OCI-LY1 (cell line): ENCODE measurements at regions not wholly inside any gene's neighbourhood (a gene's known extent, or its start where the extent isn't known, plus 50 kb on each side); places are given as distances from the start of the nearest gene placed in this dataset.

Experiments
- H2AFZ ChIP-seq: fragments of 200-600 bp; sonication (generic), shearing (Covaris generic); 2 replicates; pipeline ENCODE4 v1.6.0; 2014; ENCODE audit warnings: antibody characterized with exemption, mild to moderate bottlenecking, low read length
- H3F3A ChIP-seq: fragments of 200-600 bp; sonication (generic), shearing (Covaris generic); 2 replicates; pipeline ENCODE4 v1.6.0; 2014; ENCODE audit warnings: mild to moderate bottlenecking, antibody characterized with exemption, low read length, moderate library complexity; ENCODE audit not compliant: insufficient read depth
- H3K27ac ChIP-seq: fragments of 200-600 bp; sonication (generic); 2 replicates; pipeline ENCODE4 v1.5.1; 2014; ENCODE audit warnings: low read length, mixed run types, mild to moderate bottlenecking, low read depth; ENCODE audit not compliant: poor library complexity, severe bottlenecking
- H3K27me3 ChIP-seq: fragments of 200-600 bp; sonication (generic); 2 replicates; pipeline ENCODE4 v1.6.0; 2014; ENCODE audit warnings: antibody characterized with exemption, mild to moderate bottlenecking, low read length, moderate library complexity; ENCODE audit not compliant: insufficient read depth
- H3K36me3 ChIP-seq: fragments of 200-600 bp; sonication (generic); 2 replicates; pipeline ENCODE4 v1.6.1; 2014; ENCODE audit warnings: mild to moderate bottlenecking, antibody characterized with exemption, low read length, moderate library complexity, mixed read lengths; ENCODE audit not compliant: insufficient read depth
- H3K4me1 ChIP-seq: fragments of 200-600 bp; sonication (generic); 2 replicates; pipeline ENCODE4 v1.5.1; 2014; ENCODE audit warnings: mild to moderate bottlenecking, low read length, moderate library complexity; ENCODE audit not compliant: insufficient read depth, severe bottlenecking
- H3K4me2 ChIP-seq: fragments of 200-600 bp; sonication (generic), shearing (Covaris generic); 2 replicates; pipeline ENCODE4 v1.6.1; 2014; ENCODE audit warnings: low read length
- H3K4me3 ChIP-seq: fragments of 200-600 bp; sonication (generic); 2 replicates; pipeline ENCODE4 v1.5.1; 2014; ENCODE audit warnings: low read length, low read depth, mild to moderate bottlenecking, mixed read lengths; ENCODE audit not compliant: poor library complexity, severe bottlenecking
- H3K79me2 ChIP-seq: fragments of 200-600 bp; shearing (Covaris generic); 2 replicates; pipeline ENCODE4 v1.6.1; 2016; ENCODE audit warnings: mixed run types, low read length, mixed read lengths; ENCODE audit not compliant: insufficient read depth
- H3K9ac ChIP-seq: fragments of 200-600 bp; sonication (generic), shearing (Covaris generic); 2 replicates; pipeline ENCODE4 v1.6.1; 2014; ENCODE audit warnings: mild to moderate bottlenecking, low read length, mixed read lengths
- H3K9me2 ChIP-seq: fragments of 200-600 bp; sonication (generic), shearing (Covaris generic); 2 replicates; pipeline ENCODE4 v1.6.1; 2014; ENCODE audit warnings: low read depth, mild to moderate bottlenecking, low read length, mixed read lengths
- H3K9me3 ChIP-seq: fragments of 200-600 bp; shearing (Covaris generic); 2 replicates; pipeline ENCODE4 v1.6.1; 2014; ENCODE audit warnings: low read length, mixed read lengths
- H4K20me1 ChIP-seq: fragments of 200-600 bp; sonication (generic), shearing (Covaris generic); 2 replicates; pipeline ENCODE4 v1.6.0; 2016; ENCODE audit warnings: mild to moderate bottlenecking, low read length; ENCODE audit not compliant: insufficient read depth
- CTCF ChIP-seq: fragments of 200-600 bp; sonication (generic), shearing (Covaris generic); IDR thresholded peaks from 2 replicates; pipeline ENCODE4 v1.5.1; 2017; ENCODE audit warnings: mild to moderate bottlenecking, antibody characterized with exemption, low read length, moderate library complexity, mixed read lengths
- EZH2 ChIP-seq: fragments of 200-600 bp; sonication (generic), shearing (Covaris generic); IDR thresholded peaks from 2 replicates; pipeline ENCODE4 v1.8.0; 2017; ENCODE audit warnings: borderline replicate concordance, mixed run types, mild to moderate bottlenecking, antibody characterized with exemption, low read length, moderate library complexity, mixed read lengths

- no peak overlapping the region for H2AFZ ChIP-seq
- H3F3A ChIP-seq = no peaks in the 10 kb centered on the region
- no peak overlapping the region for H3K4me3 ChIP-seq
- no peaks in the 10 kb centered on the region for H3K9me3 ChIP-seq
- H3K9me2 ChIP-seq = no peaks in the 10 kb centered on the region
- no peak overlapping the region for H3K4me2 ChIP-seq
- H3K36me3 ChIP-seq = no peaks in the 10 kb centered on the region
- no peaks in the 10 kb centered on the region for H4K20me1 ChIP-seq
- H3K79me2 ChIP-seq = no peaks in the 10 kb centered on the region
- no peak for TF ChIP-seq EZH2
- no peak for TF ChIP-seq CTCF
- no peak overlapping the region for H3K9ac ChIP-seq
- no peaks in the 10 kb centered on the region for H3K27me3 ChIP-seq
- H3K4me1 ChIP-seq = no peaks in the 10 kb centered on the region
- H3K27ac ChIP-seq = no peak overlapping the region
Observed at GRCh38 chr4:65917486-65917885, 247.2 kb upstream of the EPHA5 start.

GRCh38 chr4:65911720-65912119 lies 241.4 kb upstream of the EPHA5 start:
- H3K9me3 ChIP-seq = no peaks in the 10 kb centered on the region
- no peak overlapping the region for H3K4me2 ChIP-seq
- H4K20me1 ChIP-seq = no peaks in the 10 kb centered on the region
- no peak overlapping the region for H3K9ac ChIP-seq
- no peaks in the 10 kb centered on the region for H3K36me3 ChIP-seq
- no peak overlapping the region for H3K27ac ChIP-seq
- H3F3A ChIP-seq = no peaks in the 10 kb centered on the region
- no peak overlapping the region for H2AFZ ChIP-seq
- no peaks in the 10 kb centered on the region for H3K27me3 ChIP-seq
- no peaks in the 10 kb centered on the region for H3K4me1 ChIP-seq
- H3K4me3 ChIP-seq = no peak overlapping the region
- no peaks in the 10 kb centered on the region for H3K79me2 ChIP-seq
- H3K9me2 ChIP-seq = no peaks in the 10 kb centered on the region
- TF ChIP-seq EZH2 (no peak), CTCF (no peak)

- H3K9me2 ChIP-seq = no peaks in the 10 kb centered on the region
- H4K20me1 ChIP-seq = no peaks in the 10 kb centered on the region
- H3K4me1 ChIP-seq = no peaks in the 10 kb centered on the region
- H3K36me3 ChIP-seq = no peaks in the 10 kb centered on the region
- no peaks in the 10 kb centered on the region for H3K79me2 ChIP-seq
- no peak overlapping the region for H3K4me2 ChIP-seq
- no peaks in the 10 kb centered on the region for H3K9me3 ChIP-seq
- no peak overlapping the region for H2AFZ ChIP-seq
- no peaks in the 10 kb centered on the region for H3K27me3 ChIP-seq
- H3K27ac ChIP-seq = no peak overlapping the region
- no peak overlapping the region for H3K9ac ChIP-seq
- no peak for TF ChIP-seq CTCF
- TF ChIP-seq EZH2 = no peak
- no peak overlapping the region for H3K4me3 ChIP-seq
- H3F3A ChIP-seq = no peaks in the 10 kb centered on the region
Observed at GRCh38 chr4:65893957-65894755, 223.9 kb upstream of the EPHA5 start.
